NCI-H82 (cell line): ENCODE measurements at regions not wholly inside any gene's neighbourhood (a gene's known extent, or its start where the extent isn't known, plus 50 kb on each side); places are given as distances from the start of the nearest gene placed in this dataset.
"Not testable (repeated sequence)": the region's sequence is repeated elsewhere in the genome, so short reads cannot be mapped to it uniquely, and the experiment has no call there.

Source experiments
- DNase-seq: peaks from one replicate; lab custom pipeline; 2025; lab: John Stamatoyannopoulos, UW

DNA sequence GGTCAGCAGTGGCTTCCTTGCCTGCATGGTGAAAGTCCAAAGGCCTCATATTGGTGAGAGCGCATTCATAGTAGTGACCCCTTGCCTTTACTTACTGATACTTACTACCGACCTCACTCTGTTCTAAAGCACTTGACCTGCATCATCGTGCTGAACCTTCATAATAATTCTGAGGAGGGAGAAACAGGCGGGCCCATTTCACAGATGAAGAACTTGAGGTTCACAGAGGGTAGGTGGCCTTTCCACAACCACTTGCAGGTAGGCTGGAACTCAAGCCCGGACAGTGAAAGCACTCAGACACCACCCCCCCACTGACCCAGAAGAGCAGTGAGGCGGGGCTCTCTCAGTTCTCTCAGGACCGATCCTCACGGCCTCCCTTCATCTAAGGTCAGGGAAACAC is 149.4 kb upstream of the CHST15 start:
- DNase-seq = no peak

DNA sequence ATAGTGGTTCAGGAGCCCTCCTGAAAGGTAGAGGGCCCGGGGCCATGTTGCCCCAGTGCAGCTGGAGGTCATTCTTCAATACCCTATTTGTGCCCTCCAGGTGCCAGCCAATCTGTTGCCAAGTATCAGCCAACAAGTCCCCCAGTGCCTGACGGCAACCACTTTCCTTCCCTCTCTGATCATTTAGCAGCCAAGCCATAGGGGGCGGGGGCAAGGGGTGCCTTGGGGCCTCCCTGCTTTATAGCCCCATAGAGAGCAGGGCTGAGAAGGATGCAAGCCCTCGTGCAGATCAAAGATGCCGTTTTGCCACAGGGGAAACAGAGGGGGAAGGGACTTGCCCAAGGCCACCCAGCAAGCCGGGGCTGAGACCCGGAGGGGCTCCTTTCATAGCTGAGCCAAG is 149.0 kb upstream of the CHST15 start:
- DNase-seq = no peak

DNA sequence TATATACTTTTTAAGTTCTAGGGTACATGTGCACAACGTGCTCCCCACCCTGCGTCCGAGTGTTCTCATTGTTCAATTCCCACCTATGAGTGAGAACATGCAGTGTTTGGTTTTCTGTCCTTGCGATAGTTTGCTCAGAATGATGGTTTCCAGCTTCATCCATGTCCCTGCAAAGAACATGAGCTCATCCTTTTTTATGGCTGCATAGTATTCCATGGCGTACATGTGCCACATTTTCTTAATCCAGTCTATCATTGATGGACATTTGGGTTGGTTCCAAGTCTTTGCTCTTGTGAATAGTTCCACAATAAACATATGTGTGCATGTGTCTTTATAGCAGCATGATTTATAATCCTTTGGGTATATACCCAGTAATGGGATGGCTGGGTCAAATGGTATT is 148.1 kb upstream of the CHST15 start:
- not testable (repeated sequence) for DNase-seq

DNA sequence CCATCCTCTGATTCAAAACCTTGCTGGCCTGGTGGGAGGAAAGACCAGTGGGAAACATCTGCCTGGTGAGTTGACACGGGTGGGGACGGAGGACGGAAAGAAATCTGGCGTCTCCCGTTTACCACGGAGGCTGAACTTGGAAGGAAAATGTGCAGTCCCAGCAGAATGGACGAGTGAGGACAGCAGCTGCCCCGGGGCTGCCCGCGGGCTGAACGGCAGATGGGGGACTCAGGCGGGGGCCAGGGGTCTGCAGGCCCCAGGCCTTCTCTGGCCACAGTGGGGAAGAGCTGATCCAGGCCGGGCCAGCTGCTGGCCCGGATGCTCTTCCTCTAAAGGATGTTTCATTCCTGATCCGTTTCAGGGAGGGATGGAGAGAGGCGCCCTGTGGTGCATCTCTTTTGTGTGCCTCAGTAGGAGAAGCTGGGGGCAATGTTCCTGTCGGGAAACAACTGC is 147.5 kb upstream of the CHST15 start:
- DNase-seq = no peak

DNA sequence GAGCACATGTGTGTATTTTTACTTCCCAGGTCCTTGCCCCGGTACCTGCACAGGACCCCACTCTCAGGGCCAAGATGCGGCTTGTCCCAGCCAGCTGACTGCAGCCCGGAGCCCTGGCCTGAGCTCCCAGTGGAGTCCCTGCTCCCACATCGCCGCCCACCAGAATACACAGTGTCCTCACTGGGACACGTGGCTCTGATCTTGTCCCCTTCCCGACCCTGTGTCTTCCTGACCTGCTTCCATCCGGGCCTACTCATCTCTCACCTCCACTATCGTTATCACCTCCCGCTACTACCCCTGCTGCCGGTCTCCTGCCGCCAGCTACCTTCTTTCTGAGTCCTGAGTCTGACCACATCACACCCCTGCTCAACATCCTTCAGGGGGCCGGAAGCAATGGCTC is 146.3 kb upstream of the CHST15 start:
- no peak for DNase-seq

DNA sequence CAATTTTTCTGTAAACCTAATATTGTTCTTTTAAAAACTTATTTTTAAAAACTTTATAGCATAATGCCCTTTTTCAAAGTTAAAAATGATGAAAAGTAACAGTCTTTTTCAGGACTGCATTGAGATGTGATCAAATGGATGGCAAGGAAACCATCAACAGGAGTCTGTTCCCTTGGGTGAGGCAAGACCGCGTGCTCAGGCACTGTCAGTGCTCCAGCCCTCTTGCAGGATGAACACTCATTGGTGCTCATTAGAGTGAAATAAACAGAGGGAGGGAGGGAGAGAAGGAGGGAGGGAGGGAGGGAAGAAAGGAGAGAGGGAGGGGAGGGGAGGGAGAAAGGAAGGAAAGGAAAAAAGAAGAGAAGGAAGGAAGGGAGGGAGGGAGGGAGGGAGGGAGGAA is 145.7 kb upstream of the CHST15 start:
- DNase-seq = no peak

DNA sequence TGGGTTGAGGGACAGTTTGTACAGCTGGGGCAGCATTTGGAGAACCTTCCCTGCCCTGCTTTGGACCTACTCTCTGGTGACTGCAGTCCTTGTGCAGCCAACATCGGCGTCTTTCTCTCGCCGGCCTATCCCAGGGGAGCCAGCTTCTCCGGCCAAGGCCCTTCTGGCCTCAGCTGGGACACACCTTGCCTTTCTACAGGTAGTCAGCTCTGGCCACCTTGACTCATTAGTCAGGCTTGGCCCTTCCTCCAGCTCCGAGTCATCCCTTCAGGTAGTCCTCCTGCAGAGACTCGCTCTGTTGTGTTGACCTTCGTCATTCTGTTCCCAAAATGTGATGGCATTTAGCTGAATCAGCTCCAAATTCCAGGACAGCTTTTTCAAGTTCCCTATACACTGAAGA is 145.0 kb upstream of the CHST15 start:
- no peak for DNase-seq

DNA sequence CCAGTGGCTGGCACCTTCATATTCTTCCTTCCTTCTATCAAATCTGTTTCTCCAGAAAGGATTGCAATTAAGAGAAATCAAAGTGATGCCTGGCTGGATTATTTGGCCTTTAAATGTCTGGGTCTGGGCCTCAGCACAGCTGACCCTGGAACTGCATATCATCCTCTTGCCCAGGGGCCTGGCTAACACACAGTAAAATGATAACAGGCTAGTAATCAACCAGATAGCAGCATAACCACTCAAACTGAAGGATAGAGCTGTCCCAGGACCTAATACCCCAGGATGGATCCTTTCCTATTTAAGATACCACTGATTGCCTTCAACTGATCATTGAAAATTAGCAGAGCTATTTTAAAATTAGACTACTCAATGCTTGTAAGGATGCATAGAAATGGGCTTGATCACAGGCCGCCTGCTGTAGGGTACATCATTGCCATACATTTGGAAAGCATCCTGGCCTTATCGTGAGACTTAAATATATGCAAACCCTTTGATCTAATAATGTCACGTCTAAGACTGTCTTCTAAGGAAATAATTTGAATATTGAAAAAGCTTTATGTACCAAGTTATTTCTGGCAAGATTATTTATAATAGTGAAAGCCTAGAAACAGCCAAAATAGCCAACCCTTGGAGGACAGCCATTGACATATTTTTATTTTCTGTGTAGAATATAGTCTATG is 144.0 kb upstream of the CHST15 start:
- DNase-seq = no peak

DNA sequence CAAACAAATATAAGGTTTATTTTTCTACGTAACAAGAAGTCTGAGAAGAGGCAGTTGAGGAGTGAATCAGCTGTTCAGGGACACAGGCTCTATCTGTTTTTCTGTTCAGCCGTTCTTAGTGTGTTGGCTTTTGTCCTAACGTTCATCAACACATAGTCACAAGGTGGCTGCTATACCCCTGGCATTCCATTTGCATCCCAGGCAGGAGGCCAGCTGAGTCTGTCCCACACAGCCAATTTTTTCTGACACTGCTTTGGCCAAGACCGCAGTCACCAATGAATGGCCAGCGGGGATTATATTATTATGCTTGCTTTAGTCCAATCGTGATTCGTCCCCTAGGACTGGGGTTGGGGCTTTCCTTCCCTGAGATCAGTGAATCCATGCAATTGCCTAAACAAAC is 143.4 kb upstream of the CHST15 start:
- DNase-seq = no peak

DNA sequence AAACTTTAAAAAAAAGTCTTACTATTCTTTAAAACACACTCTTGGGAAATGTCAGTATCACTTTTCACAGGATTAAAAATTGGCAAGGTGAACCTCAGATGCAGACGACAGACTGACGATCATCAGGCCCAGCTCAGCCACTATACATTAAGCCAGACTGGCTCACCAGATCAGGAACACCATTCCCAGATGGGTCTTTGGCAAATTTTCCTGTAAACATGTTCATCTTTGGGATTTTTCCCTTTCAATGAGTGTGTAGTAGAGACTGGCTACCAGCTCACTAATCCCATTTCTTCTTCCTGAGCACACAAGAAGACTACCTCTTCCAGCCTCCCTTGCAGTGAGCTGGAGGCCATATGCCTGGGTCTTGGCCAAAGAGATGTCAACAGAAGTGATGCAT is 142.7 kb upstream of the CHST15 start:
- no peak for DNase-seq

DNA sequence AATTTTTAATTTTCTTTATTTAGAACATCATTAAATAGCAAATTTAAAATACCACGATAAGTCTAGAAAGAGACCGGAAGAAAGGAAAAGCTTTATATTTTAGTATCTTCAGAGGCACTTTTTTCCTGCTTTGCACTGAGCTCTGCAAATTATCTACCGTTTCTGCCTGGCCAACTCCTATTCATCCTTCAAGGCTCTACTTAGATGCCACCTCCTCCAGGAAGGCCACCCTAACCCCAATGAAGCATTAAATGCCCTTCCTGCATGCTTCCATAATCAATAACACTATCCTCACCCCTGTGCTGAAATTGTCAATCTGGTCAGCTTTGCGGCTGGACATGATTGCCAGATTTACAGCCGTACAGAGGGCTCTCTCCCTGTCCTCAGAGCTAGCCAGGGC is 141.8 kb upstream of the CHST15 start:
- DNase-seq = no peak

DNA sequence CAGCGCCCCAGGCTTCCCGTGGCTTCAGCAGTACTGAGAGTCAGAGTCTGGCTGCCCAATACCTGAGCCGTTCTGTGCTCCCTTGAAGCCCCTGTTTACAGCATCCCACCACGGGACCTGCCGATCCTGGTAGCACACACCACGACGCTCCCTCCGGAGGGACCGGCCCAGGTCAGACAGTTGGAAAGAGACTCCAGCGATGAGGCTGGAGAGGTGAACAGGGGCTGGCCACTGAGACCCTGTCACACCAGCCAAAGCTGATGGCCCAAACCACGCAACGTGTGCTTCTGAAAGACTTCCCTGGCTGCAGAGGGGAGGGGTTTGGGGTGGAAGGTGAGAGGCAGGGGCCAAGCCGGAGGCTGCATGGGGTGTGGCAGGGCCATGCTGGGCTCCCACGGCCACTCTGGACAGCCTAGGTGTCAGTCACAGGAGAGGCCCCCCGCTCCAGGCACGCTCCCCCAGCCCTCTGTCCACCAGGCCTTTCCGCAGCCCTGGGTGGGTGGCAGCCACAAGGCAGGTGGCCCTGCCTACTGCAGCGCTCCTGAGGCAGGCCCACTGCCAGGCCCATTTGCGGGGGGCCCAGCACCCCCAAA is 140.2 kb upstream of the CHST15 start:
- no peak for DNase-seq

DNA sequence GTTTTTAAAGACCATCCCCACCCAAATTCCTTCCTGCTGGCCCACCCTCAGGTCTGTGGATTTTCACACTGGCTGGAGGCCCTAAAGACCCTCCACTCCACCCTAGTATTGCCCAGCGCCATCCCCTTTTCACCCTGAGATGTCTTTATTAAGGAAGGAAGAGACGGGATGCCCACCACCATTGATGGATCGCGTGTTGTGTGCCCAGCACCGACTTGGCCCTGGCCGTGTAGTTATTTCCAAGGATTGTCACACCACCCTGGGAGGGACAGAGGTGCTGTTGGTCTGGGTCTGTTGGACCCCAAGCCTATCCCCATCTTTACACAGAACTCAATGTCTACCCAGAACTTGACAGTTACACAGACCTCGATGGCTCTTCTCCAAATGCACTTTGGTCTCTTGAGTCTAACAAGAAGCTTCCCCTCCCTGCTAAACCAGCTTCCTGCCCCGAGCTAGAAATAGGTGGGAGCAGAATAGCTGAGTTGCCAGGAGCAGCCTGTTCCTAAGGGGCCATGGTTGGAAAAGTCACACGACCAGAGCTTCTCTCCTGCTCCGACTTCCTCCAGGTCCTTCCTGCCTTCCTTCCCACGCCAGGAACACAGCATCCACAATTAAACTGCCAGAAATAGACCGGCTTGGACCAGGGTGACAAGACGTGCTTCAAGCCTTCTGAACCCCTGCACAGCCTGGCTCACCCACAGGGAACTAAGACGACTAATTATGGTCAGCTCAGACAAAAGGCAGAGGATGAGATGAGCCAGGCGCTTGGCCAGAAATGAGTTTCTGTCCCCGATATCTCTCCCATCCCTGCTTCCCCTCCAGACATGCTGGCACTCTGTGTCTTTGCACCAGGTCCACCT is 139.5 kb upstream of the CHST15 start:
- no peak for DNase-seq

DNA sequence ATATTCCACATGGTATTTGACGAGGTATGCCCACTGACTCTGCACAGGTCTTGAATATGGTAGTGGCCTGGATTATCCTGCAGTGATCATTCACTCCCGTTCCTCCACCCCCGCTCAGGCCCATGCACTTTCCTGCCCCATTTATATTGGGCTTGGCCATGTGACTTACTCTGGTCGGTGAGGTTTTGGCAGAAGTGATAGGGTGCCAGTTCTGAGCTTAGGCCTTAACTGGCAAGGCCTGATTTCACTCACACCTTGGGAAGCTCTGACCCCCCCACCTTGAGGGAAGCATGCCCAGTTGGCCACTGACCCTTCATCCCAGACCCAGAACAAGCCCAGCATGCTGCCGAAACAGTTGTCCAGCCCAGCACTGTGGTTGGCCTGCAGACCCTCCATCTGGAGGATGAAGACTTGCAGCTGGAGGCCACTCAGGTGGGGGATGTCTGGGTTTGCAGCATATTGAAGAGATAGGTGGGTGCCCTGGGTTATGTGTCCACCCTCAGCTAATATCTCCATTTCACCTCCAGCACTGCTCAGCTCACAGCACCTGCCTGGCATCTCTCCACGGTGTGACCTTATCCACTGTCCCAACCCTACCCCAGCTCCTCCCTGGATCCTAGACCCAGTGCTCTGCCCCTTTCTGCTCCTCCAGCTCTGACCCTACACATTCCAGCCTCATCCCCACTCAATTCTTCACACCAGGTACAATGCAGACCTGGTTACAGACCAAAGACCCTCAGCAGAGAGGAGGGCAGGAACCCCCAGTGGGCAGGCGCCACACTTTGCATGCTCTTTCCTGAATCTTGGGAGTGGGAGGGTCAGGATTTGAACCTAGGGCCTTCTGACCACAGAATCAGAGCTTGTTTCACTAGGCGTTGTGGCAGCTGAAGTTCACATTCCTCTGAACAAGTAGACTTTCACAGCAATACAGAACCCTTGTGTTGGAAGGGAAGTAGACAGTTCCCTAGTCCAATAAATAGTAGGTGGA is 138.1 kb upstream of the CHST15 start:
- DNase-seq = no peak

DNA sequence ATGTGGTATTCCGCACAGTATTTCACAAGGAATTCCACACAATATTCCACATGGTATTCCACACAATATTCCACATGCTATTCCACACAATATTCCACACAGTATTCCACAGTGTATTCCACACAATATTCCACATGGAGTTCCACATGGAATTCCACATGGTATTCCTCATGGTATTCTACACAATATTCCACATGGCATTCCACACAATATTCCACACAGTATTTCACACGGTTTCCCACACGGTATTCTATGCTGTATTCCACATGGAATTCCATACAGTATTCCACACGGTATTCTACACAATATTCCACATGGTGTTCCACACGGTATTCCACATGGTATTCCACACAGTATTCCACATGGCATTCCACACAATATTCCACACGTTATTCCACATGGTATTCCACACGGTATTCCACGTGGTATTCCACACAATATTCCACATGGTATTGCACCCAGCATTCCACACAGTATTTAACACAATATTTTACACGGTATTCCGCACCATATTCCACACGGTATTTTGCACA is 137.3 kb upstream of the CHST15 start:
- no peak for DNase-seq

DNA sequence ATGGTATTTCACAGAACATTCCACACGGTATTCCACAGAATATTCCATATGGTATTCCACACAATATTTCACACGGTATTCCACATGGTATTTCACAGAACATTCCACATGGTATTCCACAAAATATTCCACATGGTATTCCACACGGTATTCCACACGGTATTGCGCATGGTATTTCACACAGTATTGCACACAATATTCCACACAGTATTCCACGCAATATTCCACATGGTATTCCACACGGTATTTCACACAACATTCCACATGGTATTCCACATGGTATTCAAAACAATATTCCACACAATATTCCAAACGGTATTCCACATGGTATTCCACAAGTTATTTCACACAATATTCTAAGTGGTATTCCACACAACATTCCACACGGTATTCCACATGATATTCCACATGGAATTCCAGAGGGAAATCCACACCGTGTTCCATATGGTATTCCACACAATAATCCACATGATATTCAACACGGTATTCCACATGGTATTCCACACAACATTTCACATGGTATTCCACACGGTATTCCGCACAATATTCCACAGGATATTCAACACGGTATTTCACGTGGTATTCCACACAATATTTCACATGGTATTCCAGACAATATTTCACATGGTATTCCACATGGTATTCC is 136.7 kb upstream of the CHST15 start:
- no peak for DNase-seq

DNA sequence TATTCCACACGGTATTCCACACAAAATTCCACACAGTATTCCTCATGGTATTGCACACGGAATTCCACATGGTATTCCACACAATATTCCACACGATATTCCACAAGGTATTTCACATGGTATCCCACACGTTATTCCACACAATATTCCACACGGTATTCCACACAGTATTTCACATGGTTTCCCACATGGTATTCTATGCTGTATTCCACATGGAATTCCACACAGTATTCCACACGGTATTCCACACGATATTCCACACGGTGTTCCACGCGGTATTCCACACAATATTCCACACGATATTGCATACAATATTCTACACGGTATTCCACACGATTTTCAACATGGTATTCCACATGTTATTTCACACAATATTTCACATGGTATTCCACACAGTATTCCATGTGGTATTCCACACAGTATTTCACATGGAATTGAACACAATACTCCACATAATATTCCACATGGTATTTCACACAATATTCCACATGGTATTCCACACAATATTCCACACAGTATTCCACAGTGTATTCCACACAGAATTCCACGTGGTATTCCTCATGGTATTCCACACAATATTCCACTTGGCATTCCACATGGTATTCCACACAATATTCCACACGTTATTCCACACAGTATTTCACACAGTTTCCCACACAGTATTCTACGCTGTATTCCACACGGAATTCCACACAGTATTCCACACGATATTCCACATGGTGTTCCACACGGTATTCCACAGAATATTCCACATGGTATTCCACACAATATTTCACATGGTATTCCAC is 136.0 kb upstream of the CHST15 start:
- DNase-seq = no peak

DNA sequence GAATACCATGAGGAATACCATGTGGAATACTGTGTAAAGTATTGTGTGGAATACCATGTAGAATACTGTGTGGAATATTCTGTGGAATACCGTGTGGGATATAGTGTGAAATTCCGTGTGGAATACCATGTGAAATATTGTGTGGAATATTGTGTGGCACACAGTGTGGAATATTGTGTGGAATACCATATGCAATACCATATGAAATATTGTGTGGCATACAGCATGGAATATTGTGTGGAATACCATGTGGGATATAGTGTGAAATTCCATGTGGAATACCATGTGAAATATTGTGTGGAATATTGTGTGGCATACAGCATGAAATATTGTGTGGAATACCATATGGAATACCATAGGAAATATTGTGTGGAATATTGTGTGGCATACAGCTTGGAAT is 135.1 kb upstream of the CHST15 start:
- no peak for DNase-seq

DNA sequence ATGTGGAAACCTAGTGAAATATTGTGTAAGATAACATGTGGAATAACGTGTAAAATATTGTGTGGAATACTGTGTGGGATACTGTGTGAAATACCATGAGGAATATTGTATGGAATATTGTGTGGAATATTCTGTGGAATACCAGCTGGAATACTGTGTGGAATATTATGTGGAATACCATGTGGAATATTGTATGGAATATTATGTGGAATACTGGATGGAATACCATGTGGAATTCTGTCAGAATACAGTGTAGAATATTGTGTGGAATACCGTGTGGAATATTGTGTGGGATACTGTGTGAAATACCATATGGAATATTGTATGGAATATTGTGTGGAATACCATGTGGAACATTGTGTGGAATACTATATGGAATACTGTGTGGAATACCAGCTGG is 134.6 kb upstream of the CHST15 start:
- DNase-seq = no peak
